Hematopoietic multipotent progenitor cell treated with erythropoietin and hydrocortisone succinate and interleukin-3 and kit ligand, for 17 days (in vitro differentiated cells): ENCODE measurements at regions not wholly inside any gene's neighbourhood (a gene's known extent, or its start where the extent isn't known, plus 50 kb on each side); places are given as distances from the start of the nearest gene placed in this dataset.

Source experiments
- DNase-seq: peaks from one replicate; pipeline ENCODE4 v3.0.0-alpha.2; 2015; ENCODE audit warnings: low spot score

DNA sequence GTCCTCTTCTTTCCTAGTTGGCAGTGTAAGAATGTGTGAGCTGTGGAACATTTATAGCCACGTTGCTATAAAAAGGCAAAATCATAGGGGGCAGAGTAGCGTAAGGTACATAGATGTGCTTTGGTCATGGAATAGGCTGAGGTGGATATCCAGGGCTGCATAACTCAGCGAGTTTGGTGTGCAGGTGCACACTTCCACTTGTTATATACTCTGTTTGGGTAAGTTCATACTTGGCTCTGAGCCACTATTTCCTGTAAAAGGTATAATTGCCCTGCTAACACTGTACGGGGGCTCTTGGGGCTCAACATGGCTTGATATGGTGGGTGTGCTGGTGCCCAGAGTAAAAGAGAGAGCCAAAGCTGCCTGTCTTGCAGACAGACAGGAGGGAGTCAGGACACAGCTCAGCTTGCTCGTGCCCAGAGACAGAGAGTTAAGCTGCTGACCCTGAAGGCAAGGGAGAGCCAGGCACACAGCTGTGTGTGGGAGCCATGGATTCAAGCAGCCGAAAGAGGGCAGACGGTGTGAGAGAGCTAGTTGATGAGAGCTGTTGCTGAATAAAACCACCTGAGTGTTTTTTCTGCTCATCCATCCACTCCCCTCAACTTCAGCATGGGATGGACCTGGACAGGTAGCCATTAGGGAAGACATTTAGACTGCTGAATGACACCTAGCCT is 126.7 kb downstream of the DKK1 start:
- no peak for DNase-seq

DNA sequence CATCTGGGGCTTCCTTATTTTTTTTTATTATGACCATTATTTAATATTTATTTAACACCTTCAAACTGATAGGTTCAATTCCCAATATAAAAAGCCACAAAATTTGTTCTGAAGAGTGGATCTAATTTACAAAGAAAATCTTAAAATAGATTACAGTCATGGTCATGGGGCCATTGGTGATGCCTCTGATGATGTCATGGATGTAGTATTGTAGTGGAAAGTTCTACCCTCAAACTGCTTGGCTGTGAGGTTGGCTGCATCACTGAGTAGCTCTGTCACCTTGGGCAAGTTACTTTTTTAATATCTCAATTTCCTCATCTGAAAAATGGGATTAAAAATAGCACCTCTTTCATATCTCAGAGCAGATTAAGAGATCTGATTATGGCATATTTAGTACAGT is 128.5 kb downstream of the DKK1 start:
- DNase-seq, result no peak

DNA sequence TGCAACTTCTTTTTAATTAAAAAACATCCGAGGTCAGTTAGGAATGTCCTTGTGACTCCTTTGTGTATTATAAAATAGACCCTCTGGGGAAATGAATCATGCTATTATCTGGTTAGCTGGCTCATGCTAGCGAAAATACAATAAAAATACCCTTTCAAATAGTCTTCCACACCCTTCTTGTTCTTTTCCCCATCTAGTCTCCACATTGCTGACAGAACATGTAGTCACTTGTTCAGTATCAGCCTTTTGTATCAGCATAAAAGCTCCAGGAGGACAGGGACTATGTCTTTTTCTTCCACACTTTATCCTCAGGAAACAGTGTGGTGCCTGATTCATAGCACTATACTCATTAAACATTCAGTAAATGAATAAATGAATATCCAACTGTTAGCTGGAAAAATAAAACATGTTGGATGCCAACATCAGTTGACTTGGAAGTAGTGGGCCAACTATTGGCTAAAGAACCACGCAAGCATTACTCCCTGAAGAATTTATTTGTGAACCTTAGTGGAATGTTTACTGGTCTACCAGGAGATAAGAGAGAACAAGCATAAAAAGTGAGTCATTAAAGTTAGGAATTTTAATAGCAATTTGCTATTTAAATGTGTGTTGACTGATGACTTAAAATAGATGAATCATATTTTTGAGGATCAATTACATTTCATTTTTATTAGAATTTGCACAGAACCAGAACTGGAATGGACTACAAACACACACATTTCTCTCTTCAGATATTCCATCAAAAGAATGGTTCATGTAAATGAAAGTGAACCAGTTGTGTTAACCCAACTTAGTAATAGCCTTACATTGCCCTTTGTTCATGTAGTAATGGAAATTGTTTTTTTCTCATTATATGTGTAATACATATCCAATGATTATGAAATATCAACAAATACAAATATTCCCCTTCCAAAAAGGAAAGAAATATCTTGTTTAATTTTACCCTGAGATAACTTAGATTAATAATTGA is 129.6 kb downstream of the DKK1 start:
- DNase-seq, result no peak

DNA sequence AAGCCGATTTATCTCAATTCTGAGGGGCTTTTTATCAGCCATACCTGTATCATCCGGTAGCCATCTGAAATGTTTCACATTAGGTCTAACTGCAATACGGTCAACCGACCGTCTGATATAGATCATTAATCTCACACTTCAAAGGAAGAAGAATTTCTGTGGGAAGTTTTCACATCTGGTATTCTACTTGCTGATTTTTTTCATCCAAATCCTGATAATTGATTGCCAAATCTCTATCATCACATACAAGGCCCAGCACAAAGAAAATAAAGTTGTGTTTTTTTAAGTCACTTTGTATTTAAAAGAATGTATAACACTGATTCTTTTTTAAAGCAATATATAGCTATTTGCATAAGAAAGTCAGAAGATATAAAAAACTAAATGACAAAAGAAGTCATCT is 132.3 kb downstream of the DKK1 start:
- no peak for DNase-seq

DNA sequence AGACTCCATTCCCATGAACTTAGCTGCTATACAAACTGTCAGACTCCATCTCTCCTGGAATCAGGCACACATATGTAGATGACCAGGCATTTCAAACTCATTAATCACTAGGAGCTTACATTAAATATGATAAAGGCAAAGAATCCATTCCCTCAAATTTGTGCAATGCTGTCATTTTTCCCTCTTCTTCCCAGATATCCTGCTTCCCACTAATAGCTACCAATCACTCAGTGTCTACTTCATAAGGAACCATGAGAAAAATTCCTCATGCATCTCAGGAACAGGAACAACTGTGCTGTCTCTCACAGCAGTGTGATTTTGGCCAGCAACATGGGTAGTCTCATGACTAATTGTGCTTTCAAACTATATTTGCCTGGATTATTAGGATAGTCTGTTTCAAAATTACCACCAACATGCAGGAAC is 133.9 kb downstream of the DKK1 start:
- DNase-seq, result no peak

DNA sequence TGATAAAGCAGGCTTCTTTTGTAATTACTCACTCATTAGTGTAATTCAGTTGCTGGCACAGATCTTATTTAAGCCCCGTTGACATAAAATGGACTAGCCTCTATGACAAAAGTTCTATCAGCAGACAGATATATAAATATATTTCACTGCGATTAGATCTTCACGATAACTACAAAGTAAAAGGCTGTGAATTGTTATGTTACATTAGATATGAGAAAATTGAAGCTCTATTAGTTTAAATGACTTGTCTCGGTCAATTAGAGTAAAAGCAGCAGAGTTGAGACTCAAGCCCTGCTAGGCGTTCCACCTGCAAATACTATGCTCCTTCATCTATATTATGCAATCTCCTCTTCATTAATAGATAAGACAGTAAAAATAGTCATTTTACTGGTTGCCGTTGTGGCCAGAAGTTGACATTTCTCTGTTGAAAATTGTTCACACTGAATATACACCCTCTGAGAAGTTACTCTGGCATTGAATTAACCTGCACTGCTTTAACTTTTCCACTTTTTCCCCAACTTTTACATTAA is 136.7 kb downstream of the DKK1 start:
- DNase-seq, result no peak

DNA sequence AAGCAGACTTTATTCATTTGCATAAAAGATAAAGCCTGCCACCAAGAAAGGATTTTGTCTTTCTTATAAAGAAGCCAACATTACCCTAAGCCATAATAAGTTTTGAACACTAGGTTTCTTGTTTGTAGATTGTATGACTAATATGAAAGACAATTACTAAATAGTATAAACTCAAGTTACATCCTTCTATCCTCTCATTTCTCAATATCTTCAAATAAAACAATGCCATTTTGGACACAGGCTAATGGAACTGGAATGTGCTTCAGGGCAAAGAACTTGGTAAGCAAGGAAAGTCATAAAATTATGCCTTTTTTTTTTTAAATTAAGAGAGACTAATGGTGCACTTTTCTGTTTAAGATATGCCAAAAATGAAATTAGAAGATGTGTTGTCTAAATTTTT is 137.7 kb downstream of the DKK1 start:
- DNase-seq, result no peak

DNA sequence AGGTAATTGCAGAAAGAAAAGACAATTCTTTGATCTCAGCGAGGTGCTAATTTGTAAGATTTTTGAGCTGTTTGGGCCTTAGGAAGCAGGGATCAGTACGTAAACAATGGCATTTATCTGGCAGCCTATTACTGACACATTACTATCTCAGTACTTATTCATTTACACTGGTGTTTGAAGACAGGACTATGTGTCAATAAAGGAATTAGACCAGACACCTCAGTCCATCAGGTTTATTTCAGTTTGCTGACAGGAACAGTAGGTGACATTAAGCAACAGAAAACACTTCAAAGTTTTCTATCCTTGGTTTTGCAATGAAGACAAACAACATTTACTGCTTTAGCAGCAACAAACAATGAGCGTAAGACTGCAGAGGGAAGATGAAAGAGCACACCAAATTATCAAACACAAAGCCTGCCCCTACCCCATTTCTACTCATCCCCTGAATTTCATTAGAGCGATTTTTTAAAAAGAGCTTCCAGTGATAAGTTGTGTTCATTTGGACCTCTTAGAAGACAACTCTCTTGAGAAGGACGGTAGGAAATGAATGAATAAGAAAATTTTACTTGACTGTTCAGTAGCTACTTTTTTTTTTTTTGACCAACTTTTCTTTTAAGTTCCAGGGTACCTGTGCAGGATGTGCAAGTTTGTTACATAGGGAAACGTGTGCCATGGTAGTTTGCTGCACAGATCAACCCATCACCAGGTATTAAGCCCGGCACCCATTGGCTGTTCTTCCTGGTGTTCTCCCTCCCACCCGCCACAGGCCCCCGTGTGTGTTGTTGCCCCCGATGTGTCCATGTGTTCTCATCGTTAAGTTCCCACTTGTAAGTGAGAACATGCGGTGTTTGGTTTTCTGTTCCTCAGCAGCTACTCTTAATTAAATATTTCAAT is 138.8 kb downstream of the DKK1 start:
- DNase-seq, result no peak

DNA sequence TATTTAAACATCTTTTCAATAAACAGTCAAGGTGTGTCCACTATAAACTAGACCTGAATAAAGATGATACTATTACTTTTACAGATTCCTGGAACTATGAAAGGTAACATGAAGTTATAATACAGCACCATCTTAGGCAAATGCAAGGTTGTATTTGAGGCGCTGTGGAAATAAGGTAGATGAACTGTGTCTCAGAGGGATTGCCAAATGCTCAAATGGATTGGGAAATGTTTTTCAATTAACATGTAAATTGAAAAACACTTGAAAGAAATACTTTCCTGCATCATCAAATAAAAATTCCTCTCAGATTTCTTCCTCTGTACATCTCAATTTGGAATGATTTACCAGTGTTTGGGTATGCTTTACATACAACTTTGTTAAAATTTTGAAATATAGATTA is 139.4 kb downstream of the DKK1 start:
- no peak for DNase-seq

DNA sequence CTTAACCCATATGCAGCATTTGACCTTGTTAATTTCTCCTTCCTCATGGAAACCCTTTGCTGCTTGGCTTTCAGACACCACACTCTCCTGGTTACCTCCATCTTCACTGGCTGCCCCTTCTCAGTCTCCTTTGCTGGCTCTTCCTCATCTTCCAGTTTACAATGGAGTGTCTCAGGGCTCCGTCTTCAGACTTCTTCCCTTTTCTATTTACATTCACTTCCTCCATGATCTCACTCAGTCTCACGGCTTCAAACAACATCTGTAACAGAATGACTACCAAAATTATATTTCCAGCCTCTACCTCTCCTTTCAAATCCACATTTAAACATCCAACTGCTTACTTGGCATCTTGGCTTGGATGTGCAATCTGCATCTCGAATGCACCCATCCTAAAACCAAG is 140.4 kb downstream of the DKK1 start:
- no peak for DNase-seq

DNA sequence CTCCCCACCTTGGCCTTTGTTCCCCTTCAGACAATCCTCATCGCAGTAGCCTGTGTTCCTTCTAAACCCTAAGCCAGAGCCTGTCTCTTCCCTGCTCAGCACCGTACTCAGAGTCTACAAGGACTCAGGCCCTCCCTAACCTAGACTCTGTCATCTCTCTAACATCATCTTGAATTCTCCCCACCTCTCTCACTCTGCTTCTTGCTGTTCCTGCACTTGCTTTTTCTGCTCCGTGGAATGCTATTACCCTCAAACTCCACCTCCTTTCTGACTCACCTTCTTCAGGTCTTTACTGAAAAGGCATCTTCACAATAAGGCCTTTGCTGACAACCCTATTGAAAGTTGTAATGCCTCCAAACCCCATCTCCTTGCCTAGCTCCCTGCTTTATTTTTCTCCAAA is 141.0 kb downstream of the DKK1 start:
- no peak for DNase-seq

DNA sequence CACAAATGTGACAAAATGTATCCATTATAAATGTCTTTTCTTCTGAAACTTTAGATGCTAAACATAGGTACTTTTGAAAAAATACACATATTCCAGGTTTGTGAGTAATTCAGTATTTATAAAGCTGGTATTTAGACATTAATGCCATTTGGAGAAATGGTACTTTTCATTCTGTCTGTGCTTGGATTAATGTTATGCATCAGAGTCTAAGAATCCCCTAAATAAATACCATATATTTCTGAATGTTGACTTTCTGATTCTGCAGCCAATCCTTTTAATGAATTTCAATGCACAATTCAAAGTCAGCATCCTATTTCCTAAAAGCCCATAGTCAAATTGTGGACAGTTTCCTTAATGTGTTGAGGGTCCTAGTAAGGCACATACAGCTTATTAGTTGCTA is 145.0 kb downstream of the DKK1 start:
- no peak for DNase-seq

DNA sequence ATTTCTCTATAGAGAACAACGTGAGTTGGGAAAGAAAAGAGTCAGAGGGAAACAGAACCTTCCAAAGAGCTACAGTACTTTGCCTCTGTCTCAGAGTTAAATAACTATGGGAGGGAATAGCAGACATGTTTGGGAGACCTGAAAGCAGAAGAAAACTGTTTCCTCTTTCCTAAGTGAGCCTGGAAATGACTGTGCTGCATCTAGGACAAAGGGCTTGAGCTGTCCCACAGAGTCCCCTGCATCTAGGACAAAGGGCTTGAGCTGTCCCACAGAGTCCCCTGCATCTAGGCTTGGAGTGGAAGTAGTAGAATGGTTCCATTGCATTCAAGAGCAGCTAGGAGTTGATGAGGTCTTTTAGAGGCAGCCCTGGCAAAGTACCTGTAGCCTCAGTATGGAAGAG is 149.7 kb downstream of the DKK1 start:
- no peak for DNase-seq

DNA sequence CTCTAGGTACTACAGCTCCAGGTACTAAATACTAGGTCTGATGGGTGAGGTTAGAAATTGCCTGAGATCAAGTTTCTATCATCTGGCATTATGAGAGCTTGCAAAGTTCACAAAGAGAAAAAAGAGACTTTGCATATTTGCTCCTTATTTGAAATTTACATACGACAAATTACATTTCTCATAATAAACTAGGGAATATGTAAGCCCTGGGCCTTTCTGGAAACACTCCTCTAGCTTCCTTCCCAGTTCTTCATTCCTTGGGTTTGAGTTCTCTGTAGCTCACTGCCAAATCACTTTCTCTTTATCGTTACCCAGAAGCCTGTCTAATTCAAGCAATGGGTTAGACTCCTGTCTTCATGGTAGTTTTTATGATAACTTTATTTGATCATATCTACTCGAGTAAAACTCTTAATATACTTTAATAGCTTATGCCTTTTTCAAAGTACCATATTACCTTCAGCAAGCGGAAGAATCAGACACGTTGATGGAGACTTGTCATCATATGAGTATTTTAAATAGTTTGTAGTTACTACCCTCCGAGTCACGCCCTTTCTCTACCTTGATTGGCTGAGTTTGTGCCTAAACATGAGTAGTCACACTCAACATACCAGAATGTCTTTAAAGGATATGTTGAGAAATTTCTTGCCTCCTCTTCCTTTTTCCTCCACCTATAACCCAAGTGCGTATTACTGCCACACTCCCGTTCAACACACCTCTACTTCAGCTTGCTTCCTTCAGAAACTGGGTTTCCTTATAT is 150.5 kb downstream of the DKK1 start:
- no peak for DNase-seq

DNA sequence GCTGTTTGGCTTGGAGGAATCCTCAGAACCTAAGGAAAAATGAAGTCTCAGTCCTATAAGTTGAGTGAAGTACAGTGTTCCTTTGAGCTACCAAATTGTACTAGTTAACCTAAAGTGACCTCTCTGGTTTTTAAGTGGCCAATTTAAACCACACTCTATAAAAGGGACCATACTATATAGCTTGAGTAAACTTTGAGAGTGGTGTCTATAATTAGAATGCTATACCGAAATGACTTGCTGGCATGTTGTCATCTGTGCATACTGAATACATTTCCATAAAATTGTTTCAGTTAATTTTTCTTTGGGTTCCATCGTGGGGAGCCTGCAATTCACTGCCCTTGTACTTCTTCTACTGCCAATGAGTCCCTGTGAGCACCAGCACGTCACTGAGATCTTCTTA is 151.1 kb downstream of the DKK1 start:
- DNase-seq, result no peak

DNA sequence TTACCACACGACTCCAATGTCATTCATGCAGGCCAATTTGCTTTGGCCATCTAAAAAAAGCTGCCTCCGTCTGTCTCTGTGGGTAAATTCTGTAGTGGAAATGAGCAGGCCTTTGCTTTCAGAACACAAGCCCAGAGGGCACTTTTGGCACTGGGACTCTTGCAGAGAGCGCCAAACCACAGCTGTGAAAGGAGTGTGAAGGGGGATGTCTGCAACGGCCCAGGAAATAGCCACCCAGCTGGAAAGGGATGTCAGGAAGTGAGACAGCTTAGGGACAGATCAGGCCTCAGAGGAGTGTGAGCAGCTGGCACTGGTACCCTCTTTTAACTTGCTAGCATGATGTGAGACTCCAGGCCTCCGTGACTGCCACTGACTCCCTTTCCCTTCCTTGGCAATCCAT is 152.4 kb downstream of the DKK1 start:
- DNase-seq, result no peak

DNA sequence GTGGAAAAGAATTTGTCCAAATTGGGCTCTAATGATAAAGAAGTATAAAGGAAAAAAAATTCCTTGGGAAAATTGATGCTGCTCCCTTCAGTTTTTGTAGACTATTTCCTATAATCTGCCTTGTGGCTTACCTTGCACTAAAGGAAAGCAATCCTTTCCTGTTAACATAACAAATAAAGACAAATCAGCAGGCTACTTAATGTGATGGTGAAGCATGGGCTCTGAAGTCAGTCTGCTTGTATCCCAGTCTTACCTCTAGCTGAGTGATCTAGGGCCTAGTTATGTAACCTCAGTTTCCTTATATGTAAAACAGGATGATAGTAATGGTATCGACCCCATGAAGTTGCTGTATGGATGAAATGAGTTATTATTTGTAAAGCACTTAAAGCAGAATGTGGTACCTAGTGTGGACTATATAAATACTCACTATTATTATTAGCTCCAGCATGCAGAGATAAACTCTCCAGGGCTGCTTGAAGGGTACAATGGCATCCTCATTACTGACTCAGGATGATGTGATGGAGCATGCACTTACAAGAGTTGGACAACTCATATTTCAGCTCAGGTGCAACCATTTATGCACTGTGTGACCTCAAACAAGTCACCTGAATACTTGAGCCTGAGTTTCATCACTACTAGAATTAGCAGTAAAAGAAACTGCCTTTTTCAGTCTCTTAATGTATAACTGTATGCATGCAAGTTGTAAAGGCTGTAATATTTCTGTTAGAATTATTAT is 156.1 kb downstream of the DKK1 start:
- DNase-seq, result no peak

DNA sequence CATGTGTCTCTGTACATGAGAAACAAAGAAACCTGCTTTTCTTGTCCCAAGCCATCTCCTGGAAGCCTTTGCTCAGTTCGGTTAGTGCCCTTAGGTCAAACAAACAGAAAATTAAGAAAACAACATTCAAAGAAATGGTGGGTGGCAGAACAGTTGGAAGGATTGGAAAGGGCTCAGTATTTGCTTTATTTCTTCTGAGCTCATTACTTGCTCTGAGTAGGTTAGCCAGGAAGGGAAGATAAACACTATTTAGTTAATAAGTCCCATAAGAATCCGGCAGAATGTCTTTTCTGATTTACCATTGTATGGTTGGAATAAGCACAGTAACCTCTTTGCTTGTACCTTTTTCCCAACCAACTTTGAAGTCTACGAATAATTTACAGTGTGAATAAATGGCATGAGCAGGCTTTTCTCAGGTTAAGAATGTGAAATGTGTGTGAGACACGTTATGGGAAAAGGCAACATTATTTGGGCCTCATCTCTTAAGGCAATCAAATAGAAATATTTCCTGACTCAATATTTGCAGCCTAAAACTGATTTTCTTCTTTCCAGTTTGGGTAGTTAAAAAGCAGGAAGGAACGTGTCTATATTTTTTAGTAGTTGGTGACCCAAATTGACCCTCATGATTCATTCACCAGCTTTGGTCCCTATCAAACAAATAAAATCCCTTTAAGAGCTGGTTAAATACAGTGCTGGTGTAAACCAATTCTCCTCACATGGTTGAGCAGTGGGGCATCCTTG is 158.5 kb downstream of the DKK1 start:
- DNase-seq, result no peak

DNA sequence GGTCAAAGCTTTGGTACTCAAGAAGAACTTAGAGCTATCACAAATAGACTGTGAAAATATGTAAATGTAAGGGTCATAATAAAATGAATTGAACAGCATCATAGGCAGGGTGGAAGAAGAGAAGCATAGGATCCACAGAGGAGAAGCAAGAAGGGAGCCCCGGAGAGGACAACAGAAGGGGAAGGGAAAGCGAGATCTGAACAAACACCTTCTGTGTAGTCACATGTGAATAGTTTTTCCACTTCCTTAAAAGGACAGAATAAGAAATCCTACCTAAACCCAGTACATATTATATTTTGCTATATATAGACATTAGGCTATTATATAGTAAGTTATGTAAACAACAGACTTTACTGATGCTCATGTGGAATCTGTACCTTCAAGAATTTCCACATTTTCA is 160.2 kb downstream of the DKK1 start:
- DNase-seq, result no peak

DNA sequence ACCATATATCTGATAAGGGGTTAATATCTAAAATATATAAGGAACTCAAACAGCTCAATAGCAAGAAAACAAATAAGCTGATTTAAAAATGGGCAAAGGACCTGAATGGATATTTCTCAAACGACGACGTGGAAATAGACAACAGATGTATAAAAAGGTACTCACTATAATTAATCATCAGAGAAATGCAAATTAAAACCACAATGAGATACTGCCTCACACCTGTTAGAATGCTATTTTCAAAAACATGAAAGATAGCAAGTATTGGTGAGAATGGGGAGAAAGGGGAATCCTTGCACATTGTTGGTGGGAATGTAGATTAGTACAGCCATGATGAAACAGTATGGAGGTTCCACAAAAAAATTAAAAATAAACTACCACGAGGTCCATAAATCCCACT is 163.2 kb downstream of the DKK1 start:
- no peak for DNase-seq
